Upper lobe of left lung (tissue), 6 donors: ENCODE measurements at regions not wholly inside any gene's neighbourhood (a gene's known extent, or its start where the extent isn't known, plus 50 kb on each side); places are given as distances from the start of the nearest gene placed in this dataset.

ENCODE experiments used
- ATAC-seq, 2 donors: fragments of 200-7000 bp; cut with Tn5 transposase; one replicate each; pipeline ENCODE4 v1.9.1; 2022; ENCODE audit warnings: mild to moderate bottlenecking in 2 of 2, moderate library complexity in 2 of 2; ENCODE audit not compliant: low FRiP score in 2 of 2
- DNase-seq, 2 donors: peaks; one replicate each; pipeline ENCODE4 v3.0.0-alpha.2; 2019 to 2020
- H3K27ac ChIP-seq, 4 donors: fragments of 200-600 bp; sonication (generic); one replicate each; pipeline ENCODE4 v1.5.1; 2016 to 2019
- H3K27me3 ChIP-seq, 4 donors: fragments of 200-600 bp; sonication (generic); one replicate each; pipeline ENCODE4 v1.5.1; 2017 to 2019
- H3K36me3 ChIP-seq, 4 donors: fragments of 200-600 bp; sonication (generic); one replicate each; pipeline ENCODE4 v1.5.1; 2016 to 2019
- H3K4me1 ChIP-seq, 4 donors: fragments of 200-600 bp; sonication (generic); one replicate each; pipeline ENCODE4 v1.5.1; 2018 to 2019
- H3K4me3 ChIP-seq, 4 donors: fragments of 200-600 bp; sonication (generic); one replicate each; pipeline ENCODE4 v1.5.1; 2017 to 2019; ENCODE audit warnings: mild to moderate bottlenecking in 2 of 4, moderate library complexity in 1 of 4
- H3K9me3 ChIP-seq, 4 donors: fragments of 200-600 bp; sonication (generic); one replicate each; pipeline ENCODE4 v1.5.1; 2018 to 2019
- CTCF ChIP-seq, 6 experiments: fragments of 450-650 bp in 4 of 6; fragments of 200-600 bp in 2 of 6; sonication (generic) in 2 of 6; IDR thresholded peaks; one replicate each; pipeline ENCODE4 v1.5.1; 2016 to 2019; ENCODE audit warnings: antibody characterized with exemption in 6 of 6
- EP300 ChIP-seq, 4 donors: sonication (generic); formaldehyde crosslinking; IDR thresholded peaks; one replicate each; pipeline ENCODE4 v1.5.1; 2017; ENCODE audit warnings: antibody characterized with exemption in 4 of 4, control low read depth in 2 of 4
- POLR2A ChIP-seq, 4 donors: fragments of 450-650 bp; IDR thresholded peaks; one replicate each; pipeline ENCODE4 v1.5.1; 2016 to 2017; ENCODE audit warnings: antibody characterized with exemption in 4 of 4, mild to moderate bottlenecking in 2 of 4
- POLR2AphosphoS5 ChIP-seq, 2 donors: sonication (generic); formaldehyde crosslinking; IDR thresholded peaks; one replicate each; pipeline ENCODE4 v1.5.1; 2017; ENCODE audit warnings: antibody characterized with exemption in 2 of 2
- WGBS, 2 donors: methylation state at CpG; one replicate each; pipeline ENCODE4 v1.1.5; 2017 to 2018; 5-methylcytosine and 5-hydroxymethylcytosine counted together
- donor health status: DM: no; HTN: no; CAD: no; lungs with moderate emphysema.
- donor health status: DM: no; HTN: yes; CAD: no; lungs with severe emphysema.

GRCh38 chr22:22099194-22099486 is 116.6 kb upstream of the TOP3B start:
- 54 to 68% methylated on average over 3 to 5 of the region's 5 CpGs for WGBS, 2 donors
- Histone ChIP-seq H3K36me3 (no peaks in the 10 kb centered on the region), H3K4me1 (no peaks in the 10 kb centered on the region), H3K27ac (no peak overlapping the region), H3K9me3 (no peaks in the 10 kb centered on the region), H3K27me3 (no peaks in the 10 kb centered on the region), H3K4me3 (no peak overlapping the region)
- TF ChIP-seq POLR2A (IDR thresholded peaks at IDR 0.05) (no peak), CTCF (IDR thresholded peaks at IDR 0.05) (no peak), POLR2AphosphoS5 (IDR thresholded peaks at IDR 0.05) (no peak), EP300 (IDR thresholded peaks at IDR 0.05) (no peak)
- no peak for ATAC-seq
- no peak for DNase-seq

GRCh38 chr22:22098457-22099193 is 116.0 kb upstream of the TOP3B start:
- Histone ChIP-seq H3K27ac (no peak overlapping the region), H3K36me3 (no peaks in the 10 kb centered on the region), H3K4me1 (no peaks in the 10 kb centered on the region), H3K27me3 (no peaks in the 10 kb centered on the region), H3K9me3 (no peaks in the 10 kb centered on the region), H3K4me3 (no peak overlapping the region)
- WGBS, 2 donors: 69 to 71% methylated on average over 9 of the region's 9 CpGs
- TF ChIP-seq POLR2A (IDR thresholded peaks at IDR 0.05): no peak
- TF ChIP-seq POLR2AphosphoS5 (IDR thresholded peaks at IDR 0.05): no peak
- TF ChIP-seq CTCF (IDR thresholded peaks at IDR 0.05): no peak
- no peak for TF ChIP-seq EP300 (IDR thresholded peaks at IDR 0.05)
- DNase-seq: no peak
- ATAC-seq: no peak

GRCh38 chr22:22097727-22098228 is 115.2 kb upstream of the TOP3B start:
- DNase-seq (no peak), ATAC-seq (no peak)
- no peaks in the 10 kb centered on the region for H3K9me3 ChIP-seq
- no peaks in the 10 kb centered on the region for H3K27me3 ChIP-seq
- no peaks in the 10 kb centered on the region for H3K4me1 ChIP-seq
- H3K4me3 ChIP-seq: no peak overlapping the region
- TF ChIP-seq POLR2AphosphoS5 (IDR thresholded peaks at IDR 0.05) (no peak), POLR2A (IDR thresholded peaks at IDR 0.05) (no peak), EP300 (IDR thresholded peaks at IDR 0.05) (no peak), CTCF (IDR thresholded peaks at IDR 0.05) (no peak)
- no peaks in the 10 kb centered on the region for H3K36me3 ChIP-seq
- no peak overlapping the region for H3K27ac ChIP-seq

- 75 to 78% methylated on average over 5 of the region's 5 CpGs for WGBS, 2 donors
- TF ChIP-seq POLR2AphosphoS5 (IDR thresholded peaks at IDR 0.05) (no peak), POLR2A (IDR thresholded peaks at IDR 0.05) (no peak), EP300 (IDR thresholded peaks at IDR 0.05) (no peak), CTCF (IDR thresholded peaks at IDR 0.05) (no peak)
- Histone ChIP-seq H3K36me3 (no peaks in the 10 kb centered on the region), H3K27me3 (no peaks in the 10 kb centered on the region), H3K4me1 (no peaks in the 10 kb centered on the region), H3K9me3 (no peaks in the 10 kb centered on the region), H3K27ac (no peak overlapping the region), H3K4me3 (no peak overlapping the region)
- ATAC-seq (no peak), DNase-seq (no peak)
These were observed 112.3 kb upstream of the TOP3B start for GRCh38 chr22:22094921-22095320.

GRCh38 chr22:22094514-22094913 is 111.9 kb upstream of the TOP3B start:
- no peak for DNase-seq
- Histone ChIP-seq H3K9me3 (no peaks in the 10 kb centered on the region), H3K27me3 (no peaks in the 10 kb centered on the region), H3K4me1 (no peaks in the 10 kb centered on the region), H3K27ac (no peak overlapping the region), H3K36me3 (no peaks in the 10 kb centered on the region), H3K4me3 (no peak overlapping the region)
- no peak for TF ChIP-seq CTCF (IDR thresholded peaks at IDR 0.05)
- TF ChIP-seq EP300 (IDR thresholded peaks at IDR 0.05): no peak
- TF ChIP-seq POLR2AphosphoS5 (IDR thresholded peaks at IDR 0.05): no peak
- no peak for TF ChIP-seq POLR2A (IDR thresholded peaks at IDR 0.05)
- no peak for ATAC-seq
- 88% methylated on average over 6 of the region's 6 CpGs for WGBS, 2 donors
